Neuron (in vitro differentiated cells): ENCODE measurements at regions not wholly inside any gene's neighbourhood (a gene's known extent, or its start where the extent isn't known, plus 50 kb on each side); places are given as distances from the start of the nearest gene placed in this dataset.
"Not testable (repeated sequence)": the region's sequence is repeated elsewhere in the genome, so short reads cannot be mapped to it uniquely, and the experiment has no call there.

Experiments used
- H2AFZ ChIP-seq: one replicate; pipeline ENCODE4 v1.6.1; 2013; ENCODE audit warnings: low read depth, mild to moderate bottlenecking, inconsistent platforms, low read length, moderate library complexity
- H3K27me3 ChIP-seq: one replicate; pipeline ENCODE4 v1.6.1; 2013; ENCODE audit warnings: low read length; ENCODE audit not compliant: insufficient read depth
- H3K36me3 ChIP-seq: one replicate; pipeline ENCODE4 v1.6.1; 2013; ENCODE audit warnings: low read length; ENCODE audit not compliant: insufficient read depth
- H3K4me1 ChIP-seq: one replicate; pipeline ENCODE4 v1.6.1; 2013; ENCODE audit warnings: low read length; ENCODE audit not compliant: insufficient read depth
- H3K4me3 ChIP-seq: 2 replicates; pipeline ENCODE4 v1.5.1; 2013; ENCODE audit warnings: mild to moderate bottlenecking, low read length, moderate library complexity
- H3K9me3 ChIP-seq: one replicate; pipeline ENCODE4 v1.6.1; 2013; ENCODE audit warnings: low read length

DNA sequence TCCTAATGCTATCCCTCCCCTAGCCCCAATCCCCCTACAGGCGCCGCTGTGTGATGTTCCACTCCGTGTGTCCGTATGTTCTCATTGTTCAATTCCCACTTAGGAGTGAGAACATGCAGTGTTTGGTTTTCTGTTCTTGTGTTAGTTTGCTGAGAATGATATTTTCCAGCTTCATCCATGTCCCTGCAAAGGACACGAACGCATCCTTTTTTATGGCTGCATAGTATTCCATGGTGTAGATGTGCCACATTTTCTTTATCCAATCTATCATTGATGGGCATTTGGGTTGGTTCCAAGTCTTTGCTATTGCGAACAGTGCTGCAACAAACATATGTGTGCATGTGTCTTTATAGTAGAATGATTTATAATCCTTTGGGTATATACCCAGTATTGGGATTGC is 174.2 kb upstream of the FOXK1 start:
- not testable (repeated sequence) for H3K27me3 ChIP-seq, H3K36me3 ChIP-seq, H3K4me3 ChIP-seq, H3K9me3 ChIP-seq, H2AFZ ChIP-seq, H3K4me1 ChIP-seq

DNA sequence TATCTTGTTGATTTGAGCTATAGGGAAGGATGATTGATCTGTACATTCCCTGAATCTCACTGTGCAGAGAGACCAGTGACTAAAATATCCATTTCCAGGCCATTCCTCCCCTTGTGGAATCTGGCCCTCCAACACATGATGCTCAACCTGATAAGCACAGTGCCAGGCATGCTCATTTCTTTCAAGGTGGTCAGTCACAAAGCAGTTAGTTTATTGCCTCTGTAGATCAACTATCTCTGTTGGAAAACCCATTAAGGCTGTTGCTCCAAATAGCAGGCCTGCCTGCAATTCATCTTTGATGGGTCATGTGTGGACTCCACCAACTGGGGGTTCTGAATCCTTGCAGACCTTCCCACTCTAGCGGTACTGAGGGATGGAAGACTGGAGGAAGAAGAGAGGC is 168.6 kb upstream of the FOXK1 start:
- H3K36me3 ChIP-seq = no peaks in the 10 kb centered on the region
- no peaks in the 10 kb centered on the region for H3K27me3 ChIP-seq
- H3K4me3 ChIP-seq = no peak overlapping the region
- H3K4me1 ChIP-seq = no peaks in the 10 kb centered on the region
- no peak overlapping the region for H2AFZ ChIP-seq
- peaks cover 3% of the 10 kb centered on the region for H3K9me3 ChIP-seq

DNA sequence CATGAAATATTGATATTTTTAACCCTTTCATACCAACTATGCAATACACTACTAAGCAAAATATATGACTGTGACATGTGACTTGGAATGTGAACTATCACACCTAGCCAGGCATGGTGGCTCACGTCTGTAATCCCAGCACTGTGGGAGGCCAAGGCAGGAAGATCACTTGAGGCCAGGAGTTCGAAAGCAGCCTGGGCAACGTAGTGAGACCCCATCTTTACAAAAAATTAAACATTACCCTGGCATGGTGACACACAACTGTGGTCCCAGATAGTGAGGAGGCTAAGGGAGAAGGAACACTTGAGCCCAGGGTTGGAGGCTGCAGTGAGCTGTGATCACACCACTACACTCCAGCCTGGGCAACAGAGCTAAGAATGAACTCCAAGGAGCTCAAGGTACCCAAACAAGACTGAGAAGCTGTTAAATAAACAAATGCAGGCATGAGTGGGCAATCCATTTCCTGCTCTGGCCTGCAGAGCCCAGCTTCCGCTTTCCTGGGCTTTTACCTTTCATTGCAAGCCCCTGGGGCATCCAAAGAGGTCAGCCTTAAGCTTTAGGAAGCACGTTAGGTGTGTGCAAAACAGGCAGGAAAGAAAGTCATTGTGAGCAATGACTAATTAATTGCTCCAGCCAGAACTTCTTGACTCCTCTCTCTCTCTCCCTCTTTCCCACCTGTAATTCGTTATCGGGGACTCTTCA is 162.1 kb upstream of the FOXK1 start:
- Histone ChIP-seq H3K27me3 (no peaks in the 10 kb centered on the region), H2AFZ (no peak overlapping the region), H3K4me1 (no peaks in the 10 kb centered on the region), H3K36me3 (no peaks in the 10 kb centered on the region), H3K4me3 (no peak overlapping the region), H3K9me3 (no peaks in the 10 kb centered on the region)

DNA sequence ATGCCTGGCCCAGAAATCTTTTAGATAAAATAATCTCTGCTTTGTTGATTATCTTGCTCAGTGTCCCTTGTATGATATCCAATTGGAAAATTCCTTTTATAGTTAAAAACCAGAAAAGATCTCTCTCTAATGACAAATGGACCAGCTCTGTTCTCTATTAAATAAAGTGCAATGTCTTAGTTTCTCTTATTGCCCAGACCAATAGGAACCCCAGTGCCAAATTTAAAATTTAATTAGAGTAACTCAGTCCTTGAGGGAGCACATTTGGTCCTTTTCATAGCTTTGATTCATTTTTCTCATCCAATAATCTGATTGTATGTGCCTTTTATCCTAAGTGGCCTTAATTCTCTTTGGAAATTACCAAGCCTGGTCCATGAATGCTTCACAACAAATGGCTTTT is 158.9 kb upstream of the FOXK1 start:
- H3K4me1 ChIP-seq = no peaks in the 10 kb centered on the region
- no peaks in the 10 kb centered on the region for H3K27me3 ChIP-seq
- H3K4me3 ChIP-seq = no peak overlapping the region
- H2AFZ ChIP-seq = no peak overlapping the region
- no peaks in the 10 kb centered on the region for H3K9me3 ChIP-seq
- H3K36me3 ChIP-seq = no peaks in the 10 kb centered on the region

DNA sequence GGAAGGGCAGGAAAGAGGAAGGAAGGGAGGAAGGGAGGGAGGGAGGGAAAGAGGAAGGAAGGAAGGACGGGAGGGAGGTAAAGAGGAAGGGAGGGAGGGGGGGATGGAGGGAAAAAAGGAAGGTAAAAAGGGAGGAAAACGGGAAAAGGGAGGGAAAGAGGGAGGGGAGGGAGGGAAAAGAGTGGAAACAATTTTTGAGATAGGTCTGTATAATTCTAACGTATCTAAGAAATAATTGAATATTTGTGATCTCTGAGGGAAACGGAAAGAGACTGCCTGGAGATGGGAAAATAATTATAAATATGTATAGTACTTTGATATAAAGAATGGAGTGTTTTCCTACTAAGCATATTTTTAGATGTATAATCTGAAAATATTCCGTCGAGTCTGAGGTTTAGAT is 158.2 kb upstream of the FOXK1 start:
- Histone ChIP-seq H3K4me3 (no peak overlapping the region), H3K4me1 (no peaks in the 10 kb centered on the region), H2AFZ (no peak overlapping the region), H3K9me3 (no peaks in the 10 kb centered on the region), H3K27me3 (no peaks in the 10 kb centered on the region), H3K36me3 (no peaks in the 10 kb centered on the region)

DNA sequence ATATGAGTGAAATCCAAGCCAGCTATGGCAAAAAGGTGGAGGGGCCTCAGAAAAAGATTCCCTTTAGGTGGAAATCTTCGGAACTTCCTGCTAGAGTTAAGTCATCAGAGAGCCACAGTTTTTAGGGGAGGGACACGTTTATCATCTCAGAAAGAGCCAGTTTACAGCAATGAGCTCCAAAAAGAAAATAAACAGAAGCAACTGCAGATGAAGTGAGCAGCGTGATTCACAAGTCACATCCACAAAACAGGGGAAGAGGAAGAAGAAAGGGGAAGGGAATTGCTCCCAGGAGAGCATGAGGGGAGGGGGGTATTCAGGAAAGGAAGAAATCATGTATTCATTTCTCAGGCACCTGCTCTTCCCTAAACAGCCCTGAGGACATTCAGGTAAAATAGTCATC is 156.2 kb upstream of the FOXK1 start:
- Histone ChIP-seq H3K4me3 (no peak overlapping the region), H3K36me3 (no peaks in the 10 kb centered on the region), H2AFZ (no peak overlapping the region), H3K27me3 (no peaks in the 10 kb centered on the region), H3K9me3 (no peaks in the 10 kb centered on the region), H3K4me1 (no peaks in the 10 kb centered on the region)

DNA sequence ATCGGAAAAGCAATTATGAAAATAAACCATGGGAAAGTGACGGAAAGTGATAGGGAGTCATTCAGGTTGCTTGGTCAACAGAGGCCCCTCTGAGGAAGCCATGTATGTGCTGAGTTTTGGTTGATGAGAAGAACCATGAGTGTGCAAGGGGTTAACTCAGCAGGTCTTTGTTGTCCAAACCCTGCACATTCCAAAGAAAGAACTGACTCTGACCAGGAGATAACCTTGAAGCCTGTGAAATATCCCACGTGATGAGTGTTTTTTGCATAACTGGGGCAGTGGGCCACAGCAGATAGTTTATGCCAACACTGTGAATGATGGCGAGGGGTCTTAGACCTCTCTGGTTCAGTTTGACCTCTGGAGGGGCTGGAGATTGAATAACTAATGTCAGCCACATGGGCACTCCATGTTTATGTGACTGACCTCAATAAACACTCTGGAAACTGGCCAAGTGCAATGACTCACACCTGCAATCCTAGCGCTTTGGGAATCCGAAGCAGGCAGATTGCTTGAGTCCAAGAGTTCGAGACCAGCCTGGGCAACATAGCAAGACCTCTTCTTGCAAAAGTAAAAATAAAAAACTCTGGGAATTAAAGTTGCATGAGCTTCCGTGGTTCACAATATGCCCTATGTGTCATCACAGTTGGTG is 154.0 kb upstream of the FOXK1 start:
- Histone ChIP-seq H3K27me3 (no peaks in the 10 kb centered on the region), H3K9me3 (no peaks in the 10 kb centered on the region), H2AFZ (no peak overlapping the region), H3K4me3 (no peak overlapping the region), H3K36me3 (no peaks in the 10 kb centered on the region), H3K4me1 (no peaks in the 10 kb centered on the region)

DNA sequence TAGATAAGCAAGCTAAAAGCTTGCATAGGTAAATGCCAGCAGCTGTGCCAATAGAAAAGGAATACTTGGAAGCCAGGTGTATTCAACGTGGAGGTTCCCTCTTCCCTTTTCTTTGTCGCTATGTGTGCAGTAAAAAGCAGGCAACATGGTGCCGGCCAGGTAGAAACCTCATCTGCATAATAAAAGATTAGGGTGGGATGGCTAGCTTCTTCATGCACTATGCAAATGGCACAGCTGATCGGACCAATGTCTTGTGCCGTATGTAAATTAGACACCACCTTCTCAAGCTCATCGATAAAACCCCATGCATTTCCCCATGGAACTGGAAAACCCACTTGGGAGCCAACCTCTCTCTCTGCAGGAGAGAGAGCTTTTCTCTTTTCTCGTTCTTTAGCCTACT is 150.9 kb upstream of the FOXK1 start:
- Histone ChIP-seq H3K36me3 (no peaks in the 10 kb centered on the region), H3K4me3 (no peak overlapping the region), H3K9me3 (no peaks in the 10 kb centered on the region), H3K27me3 (no peaks in the 10 kb centered on the region), H3K4me1 (no peaks in the 10 kb centered on the region), H2AFZ (no peak overlapping the region)

DNA sequence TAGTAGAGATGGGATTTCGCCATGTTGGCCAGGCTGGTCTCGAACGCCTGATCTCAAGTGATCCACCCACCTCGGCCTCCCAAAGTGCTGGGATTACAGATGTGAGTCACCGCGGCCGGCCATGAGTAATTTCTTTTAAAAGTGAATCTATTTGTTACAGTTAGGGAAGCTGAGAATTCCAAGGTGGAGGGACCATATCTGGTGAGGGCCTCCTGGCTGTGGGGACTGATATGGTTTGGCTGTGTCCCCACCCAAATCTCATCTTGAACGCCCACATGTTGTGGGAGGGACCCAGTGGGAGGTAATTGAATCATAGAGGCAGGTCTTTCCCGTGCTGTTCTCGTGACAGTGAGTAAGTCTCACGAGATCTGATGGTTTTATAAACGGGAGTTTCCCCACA is 148.8 kb upstream of the FOXK1 start:
- not testable (repeated sequence) for H3K4me1 ChIP-seq, H3K9me3 ChIP-seq, H3K27me3 ChIP-seq, H2AFZ ChIP-seq, H3K36me3 ChIP-seq, H3K4me3 ChIP-seq

DNA sequence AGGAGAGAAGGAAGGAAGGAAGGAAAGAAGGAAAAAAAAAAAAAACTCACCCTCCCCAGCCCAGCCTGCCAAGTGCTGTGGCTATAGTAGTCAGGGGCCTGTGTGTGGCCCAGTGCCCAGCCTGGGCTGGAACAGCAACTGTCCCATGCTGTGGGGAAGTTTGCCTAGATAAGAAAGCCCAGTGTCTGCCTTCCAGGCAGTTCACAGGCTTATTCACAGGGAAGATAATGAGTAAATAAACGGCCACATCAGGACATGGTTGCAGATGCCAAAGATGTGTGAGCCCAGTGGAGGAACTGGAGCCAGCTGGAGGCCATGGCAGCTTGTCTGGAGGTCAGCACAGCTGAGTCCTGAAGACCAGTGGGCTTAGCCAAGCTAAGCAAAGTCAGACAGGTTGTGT is 132.4 kb upstream of the FOXK1 start:
- Histone ChIP-seq H3K4me3 (no peak overlapping the region), H2AFZ (no peak overlapping the region), H3K4me1 (no peaks in the 10 kb centered on the region)

DNA sequence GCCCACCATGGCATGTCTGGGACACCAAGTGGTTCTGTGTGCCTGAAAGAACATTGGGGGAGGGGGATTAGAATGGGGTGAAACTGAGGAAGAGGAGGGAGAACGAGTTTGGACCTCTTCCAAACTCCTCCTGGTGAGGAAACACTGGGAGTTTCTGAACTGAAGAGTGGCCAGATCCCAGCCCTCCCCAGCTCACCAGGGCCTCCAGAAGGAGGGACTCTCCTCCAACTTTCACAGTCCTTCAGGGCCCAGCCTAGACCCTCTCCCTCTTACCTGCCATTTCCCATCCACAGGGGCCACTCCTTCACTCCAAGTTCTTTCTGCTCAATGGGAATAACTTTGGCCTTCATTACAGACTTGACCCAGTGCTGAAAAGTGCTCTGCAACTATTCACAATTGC is 132.0 kb upstream of the FOXK1 start:
- no peaks in the 10 kb centered on the region for H3K36me3 ChIP-seq
- no peak overlapping the region for H3K4me3 ChIP-seq
- no peak overlapping the region for H2AFZ ChIP-seq
- no peaks in the 10 kb centered on the region for H3K27me3 ChIP-seq
- no peaks in the 10 kb centered on the region for H3K9me3 ChIP-seq
- no peaks in the 10 kb centered on the region for H3K4me1 ChIP-seq

More for the DNA sequence above, 132.4 kb upstream of the FOXK1 start:
- Histone ChIP-seq H3K9me3 (no peaks in the 10 kb centered on the region), H3K27me3 (no peaks in the 10 kb centered on the region), H3K36me3 (no peaks in the 10 kb centered on the region)

DNA sequence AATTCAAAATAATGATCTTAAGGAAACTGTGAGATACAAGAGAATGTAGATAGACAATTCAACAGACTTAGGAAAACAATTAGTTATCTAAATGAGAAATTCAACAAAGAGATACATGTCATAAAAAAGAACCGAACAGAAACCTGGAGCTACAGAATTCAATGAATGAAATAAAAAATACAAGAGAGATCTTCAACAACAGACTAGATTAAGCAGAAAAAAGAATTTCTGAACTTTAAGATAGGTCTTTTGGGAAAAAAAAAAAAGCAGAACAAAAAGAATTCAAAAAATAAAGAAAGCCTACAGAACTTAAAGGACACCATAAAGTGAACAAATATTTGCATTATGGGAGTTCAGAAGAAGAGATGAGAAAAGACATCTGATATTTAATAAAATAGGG is 129.1 kb upstream of the FOXK1 start:
- H3K4me1 ChIP-seq = no peaks in the 10 kb centered on the region
- H2AFZ ChIP-seq = no peak overlapping the region
- no peaks in the 10 kb centered on the region for H3K27me3 ChIP-seq
- H3K36me3 ChIP-seq = no peaks in the 10 kb centered on the region
- no peaks in the 10 kb centered on the region for H3K9me3 ChIP-seq
- H3K4me3 ChIP-seq = no peak overlapping the region

DNA sequence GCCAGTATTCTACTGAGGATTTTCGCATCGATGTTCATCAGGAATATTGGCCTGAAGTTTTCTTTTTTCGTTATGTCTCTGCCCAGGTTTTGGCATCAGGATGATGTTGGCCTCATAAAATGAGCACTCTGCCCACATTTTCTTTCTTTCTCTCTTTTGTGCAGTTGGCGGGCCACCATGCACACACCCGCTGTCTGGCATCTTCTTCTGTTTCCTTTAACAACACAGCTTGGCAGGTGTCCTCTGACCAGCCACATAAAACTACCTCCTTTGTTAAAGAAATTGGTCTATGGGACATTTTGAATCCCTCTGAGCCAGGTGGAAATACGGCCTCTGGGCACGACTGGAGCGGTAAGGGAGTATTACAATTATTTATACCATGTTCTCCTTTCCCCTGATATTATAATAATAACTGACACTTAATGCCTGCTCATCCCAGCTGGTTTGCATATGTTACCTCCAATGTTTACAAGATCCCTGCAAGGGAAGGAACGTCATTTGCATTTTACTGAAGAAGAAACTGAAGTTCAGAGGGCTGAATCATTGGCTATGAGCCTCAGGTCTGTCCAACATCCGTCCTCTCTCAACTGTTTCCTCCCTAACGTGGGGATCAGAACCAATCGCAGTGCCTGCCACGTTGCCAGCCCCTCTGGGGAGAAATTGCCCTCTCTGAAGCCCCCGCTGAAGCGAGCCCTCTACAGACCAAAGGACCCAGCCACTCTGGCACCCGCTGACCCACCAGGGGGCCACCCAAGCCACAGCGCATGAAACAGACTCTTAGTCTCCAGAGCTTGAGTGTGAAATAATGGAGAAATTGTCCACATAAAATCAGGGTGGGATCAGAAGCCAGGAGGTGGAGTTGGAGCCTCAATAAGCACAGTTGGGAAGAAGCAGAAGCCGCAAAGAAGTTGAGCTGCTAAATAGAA is 125.0 kb upstream of the FOXK1 start:
- no peaks in the 10 kb centered on the region for H3K4me1 ChIP-seq
- H2AFZ ChIP-seq = no peak overlapping the region
- H3K27me3 ChIP-seq = no peaks in the 10 kb centered on the region

More for the DNA sequence above, 125.0 kb upstream of the FOXK1 start:
- no peak overlapping the region for H3K4me3 ChIP-seq
- H3K36me3 ChIP-seq = no peaks in the 10 kb centered on the region
- H3K9me3 ChIP-seq = no peaks in the 10 kb centered on the region
